Fibroblast of lung (primary cell): ENCODE measurements at regions not wholly inside any gene's neighbourhood (a gene's known extent, or its start where the extent isn't known, plus 50 kb on each side); places are given as distances from the start of the nearest gene placed in this dataset.

Source experiments
- DNase-seq, 2 donors: peaks; one replicate each; pipeline versions ENCODE4 v3.0.0 to v3.0.0-alpha.2; 2010; ENCODE audit warnings: low read depth in 2 of 2
- H2AFZ ChIP-seq: 2 replicates; pipeline ENCODE4 v1.5.1; 2012; ENCODE audit warnings: low read length, control low read depth, inconsistent platforms
- H3K27ac ChIP-seq: 2 replicates; pipeline ENCODE4 v1.5.1; 2011; ENCODE audit warnings: low read length, control low read depth; ENCODE audit not compliant: insufficient read depth
- H3K27me3 ChIP-seq: 2 replicates; pipeline ENCODE4 v1.5.1; 2011; ENCODE audit warnings: mild to moderate bottlenecking, low read length; ENCODE audit not compliant: control insufficient read depth, insufficient read depth
- H3K36me3 ChIP-seq: 2 replicates; pipeline ENCODE4 v1.5.1; 2011; ENCODE audit warnings: low read length; ENCODE audit not compliant: control insufficient read depth, insufficient read depth
- H3K4me1 ChIP-seq: 2 replicates; pipeline ENCODE4 v1.5.1; 2011; ENCODE audit warnings: low read length; ENCODE audit not compliant: control insufficient read depth, insufficient read depth; ENCODE audit errors: extremely low read depth
- H3K4me2 ChIP-seq: 2 replicates; pipeline ENCODE4 v1.5.1; 2011; ENCODE audit warnings: low read length, control low read depth; ENCODE audit not compliant: insufficient read depth; ENCODE audit errors: extremely low read depth
- H3K4me3 ChIP-seq, 4 experiments: fragments of 200-600 bp in 1 of 4; sonication (generic) in 1 of 4; replicated peaks in 1 of 4; 2 replicates each; pipeline ENCODE4 v1.5.1; 2011 to 2016; ENCODE audit warnings: low read length in 4 of 4, low read depth in 3 of 4, mild to moderate bottlenecking in 3 of 4, control low read depth in 2 of 4, inconsistent platforms in 1 of 4, mixed read lengths in 1 of 4; ENCODE audit not compliant: insufficient read depth in 1 of 4; ENCODE audit errors: control extremely low read depth in 1 of 4
- H3K79me2 ChIP-seq: 2 replicates; pipeline ENCODE4 v1.5.1; 2012; ENCODE audit warnings: mild to moderate bottlenecking, low read length, inconsistent platforms; ENCODE audit not compliant: control insufficient read depth, insufficient read depth
- H3K9ac ChIP-seq: 2 replicates; pipeline ENCODE4 v1.5.1; 2011; ENCODE audit warnings: mild to moderate bottlenecking, low read length, control low read depth; ENCODE audit not compliant: insufficient read depth
- H3K9me3 ChIP-seq: 2 replicates; pipeline ENCODE4 v1.5.1; 2012; ENCODE audit warnings: low read depth, low read length; ENCODE audit not compliant: control insufficient read depth, insufficient read depth
- H4K20me1 ChIP-seq: 2 replicates; pipeline ENCODE4 v1.5.1; 2011; ENCODE audit warnings: low read length; ENCODE audit not compliant: control insufficient read depth, insufficient read depth; ENCODE audit errors: extremely low read depth
- CTCF ChIP-seq, 2 donors: IDR thresholded peaks in 1 of 2; conservative IDR thresholded peaks in 1 of 2; 1 replicate in 1 of 2; 2 replicates in 1 of 2; pipeline ENCODE4 v1.5.1; 2011 to 2012; ENCODE audit warnings: low read length in 2 of 2, control low read depth in 1 of 2, inconsistent platforms in 1 of 2, low read depth in 1 of 2, mild to moderate bottlenecking in 1 of 2
- EZH2 ChIP-seq: IDR thresholded peaks from 2 replicates; pipeline ENCODE4 v1.5.1; 2012; ENCODE audit warnings: low read length, control low read depth, mild to moderate bottlenecking; ENCODE audit errors: missing control alignments

- Histone ChIP-seq H4K20me1 (no peaks in the 10 kb centered on the region), H3K4me2 (no peak overlapping the region), H3K27me3 (no peaks in the 10 kb centered on the region), H3K36me3 (no peaks in the 10 kb centered on the region), H3K27ac (no peak overlapping the region), H3K4me3 (no peak overlapping the region), H2AFZ (no peak overlapping the region), H3K79me2 (no peaks in the 10 kb centered on the region), H3K9ac (no peak overlapping the region), H3K4me1 (no peaks in the 10 kb centered on the region), H3K9me3 (no peaks in the 10 kb centered on the region)
- TF ChIP-seq EZH2 (no peak), CTCF (conservative IDR thresholded peaks at IDR 0.05 in 1 of 2, IDR thresholded peaks at IDR 0.05 in 1 of 2; ENCODE audit: low read depth in 1 of 2, low read length in 2 of 2) (no peak)
- DNase-seq, result no peak
Observed at GRCh38 chr4:41487868-41488440, 50.0 kb upstream of the LIMCH1 start.
